H1 (cell line): ENCODE measurements at regions not wholly inside any gene's neighbourhood (a gene's known extent, or its start where the extent isn't known, plus 50 kb on each side); places are given as distances from the start of the nearest gene placed in this dataset.

Experiments used
- CTCF ChIA-PET: fragments of 300-600 bp; sonication (Branson Sonifier 250); formaldehyde crosslinking; loops from one replicate; lab custom pipeline; 2021; ENCODE audit not compliant: partially characterized antibody; lab: Charles Lee
- POLR2A ChIA-PET: fragments of 300-600 bp; sonication (Branson Sonifier 250); formaldehyde crosslinking; loops from one replicate; lab custom pipeline; 2021; ENCODE audit warnings: inconsistent platforms; ENCODE audit not compliant: partially characterized antibody; lab: Charles Lee
- DNase-seq, 2 experiments: peaks; one replicate each; pipeline versions ENCODE4 v3.0.0 to v3.0.0-alpha.2; 2010 to 2022; ENCODE audit warnings: low spot score in 2 of 2, low read depth in 1 of 2, mixed read lengths in 1 of 2
- FAIRE-seq: peaks from 2 replicates; lab custom pipeline; 2011; peaks lifted over from hg19 to GRCh38; lab: Jason Lieb, UNC
- H2AFZ ChIP-seq: 2 replicates; pipeline ENCODE4 v1.8.1; 2012; ENCODE audit warnings: low read length, inconsistent platforms
- H2AK5ac ChIP-seq: 2 replicates; pipeline ENCODE4 v1.6.1; 2013; ENCODE audit warnings: low read depth, low read length
- H2BK120ac ChIP-seq: replicated peaks from 2 replicates; pipeline ENCODE3; 2013; ENCODE audit warnings: low read depth, low read length, inconsistent platforms
- H2BK12ac ChIP-seq: 2 replicates; pipeline ENCODE4 v1.6.1; 2013; ENCODE audit warnings: low read depth, low read length
- H2BK15ac ChIP-seq: 2 replicates; pipeline ENCODE4 v1.6.1; 2013; ENCODE audit warnings: low read length
- H2BK20ac ChIP-seq: 2 replicates; pipeline ENCODE4 v1.6.1; 2013; ENCODE audit warnings: low read length
- H2BK5ac ChIP-seq: 2 replicates; pipeline ENCODE4 v1.6.1; 2013; ENCODE audit warnings: low read depth, low read length
- H3K14ac ChIP-seq: 2 replicates; pipeline ENCODE4 v1.6.1; 2013; ENCODE audit warnings: inconsistent platforms; ENCODE audit not compliant: insufficient read length
- H3K18ac ChIP-seq: 2 replicates; pipeline ENCODE4 v1.6.1; 2013; ENCODE audit warnings: low read length; ENCODE audit errors: extremely low read depth
- H3K23ac ChIP-seq: 2 replicates; pipeline ENCODE4 v1.6.1; 2013; ENCODE audit warnings: inconsistent platforms; ENCODE audit not compliant: insufficient read length
- H3K23me2 ChIP-seq: 2 replicates; pipeline ENCODE4 v1.6.1; 2013; ENCODE audit warnings: low read depth, low read length
- H3K27ac ChIP-seq: 2 replicates; pipeline ENCODE4 v1.6.1; 2011; ENCODE audit warnings: low read depth, low read length, inconsistent platforms
- H3K27me3 ChIP-seq, 4 experiments: replicated peaks in 1 of 4; 1 replicate in 1 of 4; 2 replicates in 3 of 4; pipeline versions ENCODE4 v1.6.1 to v1.8.1; 2011 to 2013; ENCODE audit warnings: low read length in 3 of 4, mild to moderate bottlenecking in 3 of 4, inconsistent platforms in 2 of 4, mixed read lengths in 2 of 4, moderate library complexity in 1 of 4; ENCODE audit not compliant: control insufficient read depth in 3 of 4, insufficient read depth in 3 of 4; ENCODE audit errors: extremely low read depth in 1 of 4
- H3K36me3 ChIP-seq, 4 experiments: 2 replicates each; pipeline versions ENCODE4 v1.6.1 to v1.8.1; 2011 to 2013; ENCODE audit warnings: mild to moderate bottlenecking in 4 of 4, low read length in 3 of 4, moderate library complexity in 2 of 4, control low read depth in 1 of 4, inconsistent platforms in 1 of 4; ENCODE audit not compliant: insufficient read depth in 4 of 4, control insufficient read depth in 2 of 4
- H3K4ac ChIP-seq: replicated peaks from 2 replicates; pipeline ENCODE3; 2013; ENCODE audit warnings: low read length, low read depth, mixed read lengths, inconsistent platforms; ENCODE audit not compliant: insufficient read length
- H3K4me1 ChIP-seq, 4 experiments: replicated peaks in 1 of 4; 1 replicate in 1 of 4; 2 replicates in 3 of 4; pipeline versions ENCODE4 v1.6.1 to v1.8.1; 2011 to 2013; ENCODE audit warnings: low read length in 3 of 4, inconsistent platforms in 2 of 4, mixed read lengths in 1 of 4; ENCODE audit not compliant: insufficient read depth in 4 of 4, control insufficient read depth in 3 of 4
- H3K4me2 ChIP-seq, 2 experiments: 2 replicates each; pipeline versions ENCODE4 v1.6.1 to v1.8.1; 2011 to 2013; ENCODE audit warnings: low read depth in 2 of 2, low read length in 2 of 2, control low read depth in 1 of 2, inconsistent platforms in 1 of 2, mild to moderate bottlenecking in 1 of 2; ENCODE audit not compliant: insufficient read depth in 1 of 2
- H3K4me3 ChIP-seq, 4 experiments: fragments of 200-600, 300-600 bp in 1 of 4; sonication (generic), shearing (Covaris generic), sonication (Bioruptor Twin) in 1 of 4; 2 replicates each; pipeline versions ENCODE4 v1.5.1 to v1.8.1; 2011 to 2016; ENCODE audit warnings: low read length in 4 of 4, low read depth in 3 of 4, control low read depth in 2 of 4, inconsistent platforms in 2 of 4, mild to moderate bottlenecking in 2 of 4, mixed read lengths in 1 of 4, moderate library complexity in 1 of 4; ENCODE audit not compliant: insufficient read depth in 2 of 4; ENCODE audit errors: extremely low read depth in 1 of 4
- H3K56ac ChIP-seq: replicated peaks from 2 replicates; pipeline ENCODE3; 2013; ENCODE audit warnings: low read depth, mild to moderate bottlenecking, mixed read lengths, low read length, inconsistent platforms; ENCODE audit not compliant: insufficient read length
- H3K79me1 ChIP-seq: 2 replicates; pipeline ENCODE4 v1.6.1; 2013; ENCODE audit warnings: low read depth, low read length, control low read depth
- H3K79me2 ChIP-seq, 2 experiments: 2 replicates each; pipeline versions ENCODE4 v1.6.1 to v1.8.1; 2012 to 2013; ENCODE audit warnings: low read length in 2 of 2, mild to moderate bottlenecking in 2 of 2, inconsistent platforms in 1 of 2; ENCODE audit not compliant: insufficient read depth in 2 of 2, control insufficient read depth in 1 of 2
- H3K9ac ChIP-seq, 4 experiments: replicated peaks in 1 of 4; 1 replicate in 1 of 4; 2 replicates in 3 of 4; pipeline versions ENCODE4 v1.6.1 to v1.8.1; 2011 to 2013; ENCODE audit warnings: low read depth in 3 of 4, low read length in 3 of 4, control low read depth in 2 of 4, mild to moderate bottlenecking in 2 of 4, moderate library complexity in 2 of 4, inconsistent platforms in 1 of 4; ENCODE audit errors: extremely low read depth in 1 of 4
- H3K9me3 ChIP-seq, 2 experiments: 2 replicates each; pipeline versions ENCODE4 v1.6.1 to v1.8.1; 2012 to 2013; ENCODE audit warnings: mild to moderate bottlenecking in 2 of 2, moderate library complexity in 2 of 2, control low read depth in 1 of 2, inconsistent platforms in 1 of 2, low read depth in 1 of 2, low read length in 1 of 2, mixed read lengths in 1 of 2; ENCODE audit not compliant: insufficient read depth in 2 of 2
- H4K20me1 ChIP-seq, 2 experiments: replicated peaks in 1 of 2; 2 replicates each; pipeline versions ENCODE3 to v1.8.1; 2011 to 2013; ENCODE audit warnings: inconsistent platforms in 2 of 2, low read length in 2 of 2, mild to moderate bottlenecking in 1 of 2; ENCODE audit not compliant: insufficient read depth in 2 of 2, control insufficient read depth in 1 of 2
- H4K5ac ChIP-seq: 2 replicates; pipeline ENCODE4 v1.6.1; 2013; ENCODE audit warnings: low read length, low read depth, mixed read lengths, inconsistent platforms; ENCODE audit not compliant: insufficient read length
- H4K8ac ChIP-seq: 2 replicates; pipeline ENCODE4 v1.8.0; 2013; ENCODE audit warnings: mild to moderate bottlenecking, moderate library complexity, low read length, inconsistent platforms; ENCODE audit not compliant: insufficient read depth; ENCODE audit errors: extremely low read depth
- H4K91ac ChIP-seq: replicated peaks from 2 replicates; pipeline ENCODE3; 2013; ENCODE audit warnings: low read length, mixed read lengths, inconsistent platforms; ENCODE audit not compliant: insufficient read length
- CHD1 ChIP-seq: IDR thresholded peaks from 2 replicates; pipeline ENCODE4 v1.6.1; 2012; ENCODE audit warnings: low read depth, low read length, improper control_type of control experiment
- JUND ChIP-seq: IDR thresholded peaks from 2 replicates; pipeline ENCODE4 v1.6.1; 2011; ENCODE audit warnings: mild to moderate bottlenecking, improper control_type of control experiment, low read length
- KDM4A ChIP-seq: IDR thresholded peaks from one replicate; pipeline ENCODE4 v1.7.1; 2012; ENCODE audit warnings: low read depth, mild to moderate bottlenecking, moderate library complexity, low read length, inconsistent platforms; ENCODE audit not compliant: severe bottlenecking
- SUZ12 ChIP-seq: fragments of 200-600 bp; sonication (generic); IDR thresholded peaks from 2 replicates; pipeline ENCODE4 v1.6.1; 2012; ENCODE audit warnings: mild to moderate bottlenecking, inconsistent platforms, low read length, moderate library complexity, mixed read lengths
- TBP ChIP-seq: IDR thresholded peaks from 2 replicates; pipeline ENCODE4 v1.6.1; 2011; ENCODE audit warnings: low read depth, low read length, improper control_type of control experiment
- WGBS, 2 experiments: shearing (Covaris generic) in 1 of 2; methylation state at CpG; one replicate each; pipeline versions ENCODE4 v1.1.6 to v1.1.7; 2013 to 2015; ENCODE audit warnings: low lambda C conversion rate in 2 of 2, mixed read lengths in 2 of 2, inconsistent platforms in 1 of 2, low coverage in 1 of 2, missing lambda C conversion rate in 1 of 2; ENCODE audit not compliant: insufficient replicate concordance in 2 of 2, insufficient coverage in 1 of 2, insufficient read length in 1 of 2; ENCODE audit errors: extremely low coverage in 1 of 2, missing lambda C conversion rate in 1 of 2; 5-methylcytosine and 5-hydroxymethylcytosine counted together
- TF ChIP-seq, protein P1 (sequence below): IDR thresholded peaks from 2 replicates; pipeline ENCODE4 v1.6.1; 2011; ENCODE audit warnings: low read depth, mild to moderate bottlenecking, low read length; ENCODE audit not compliant: insufficient read depth

DNA sequence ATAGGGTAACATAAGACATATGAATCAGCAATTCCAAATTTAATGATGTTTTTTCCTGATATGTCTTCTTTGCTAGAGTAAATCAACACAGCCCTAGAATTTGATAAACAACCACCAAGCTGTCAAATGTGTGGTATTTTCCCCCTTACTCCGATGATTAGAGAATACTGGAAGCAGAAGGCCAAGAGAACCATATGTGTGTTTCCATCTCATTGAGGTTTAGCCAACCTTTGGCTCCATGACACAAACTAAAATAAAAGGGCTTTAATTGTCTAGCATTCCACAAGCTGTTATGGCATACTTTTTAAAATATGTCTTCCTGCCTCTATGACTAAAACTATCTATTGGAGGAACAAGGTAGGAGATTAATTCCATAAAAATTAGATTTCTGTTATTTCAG, 1222.4 kb upstream of the AGA start:
- Histone ChIP-seq H2BK15ac (no peak overlapping the region), H3K27me3 (no peaks in the 10 kb centered on the region), H3K4ac (no peak overlapping the region), H3K4me1 (no peaks in the 10 kb centered on the region), H2BK20ac (no peak overlapping the region), H3K36me3 (no peaks in the 10 kb centered on the region), H4K20me1 (no peaks in the 10 kb centered on the region), H4K5ac (no peak overlapping the region), H3K79me1 (no peaks in the 10 kb centered on the region), H4K8ac (no peak overlapping the region), H2AK5ac (no peak overlapping the region), H3K56ac (no peak overlapping the region), H3K9me3 (no peaks in the 10 kb centered on the region), H2BK120ac (no peak overlapping the region), H3K9ac (no peak overlapping the region), H3K23me2 (no peaks in the 10 kb centered on the region), H2AFZ (no peak overlapping the region), H3K23ac (no peak overlapping the region), H3K14ac (no peak overlapping the region), H3K79me2 (no peaks in the 10 kb centered on the region), H4K91ac (no peak overlapping the region), H3K18ac (no peak overlapping the region), H2BK12ac (no peak overlapping the region), H3K27ac (no peak overlapping the region), H2BK5ac (no peak overlapping the region), H3K4me3 (no peak overlapping the region), H3K4me2 (no peak overlapping the region)
- POLR2A ChIA-PET: no interaction called here
- WGBS, 2 experiments: 92% methylated on average over 1 of the region's 1 CpG; no CpG with 5 or more reads in 1 of the 2 experiments
- DNase-seq (no peak), FAIRE-seq (no peak)
- CTCF ChIA-PET: no interaction called here
- TF ChIP-seq SUZ12 (no peak), JUND (no peak), KDM4A (no peak), TBP (no peak), CHD1 (no peak)
- TF ChIP-seq, protein P1, sequence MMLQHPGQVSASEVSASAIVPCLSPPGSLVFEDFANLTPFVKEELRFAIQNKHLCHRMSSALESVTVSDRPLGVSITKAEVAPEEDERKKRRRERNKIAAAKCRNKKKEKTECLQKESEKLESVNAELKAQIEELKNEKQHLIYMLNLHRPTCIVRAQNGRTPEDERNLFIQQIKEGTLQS: no peak
